ENCODE measurements at regions not wholly inside any gene's neighbourhood (a gene's known extent, or its start where the extent isn't known, plus 50 kb on each side); places are given as distances from the start of the nearest gene placed in this dataset.
A peak's percentile ranks its signal among the peaks of the same experiment; 100 is the strongest.

GRCh38 chr3:95399585-95399984 lies 1336.7 kb downstream of the NSUN3 start:
- intact Hi-C loops (cut with DNase I): no loop called here

GRCh38 chr3:95401693-95402092 lies 1338.8 kb downstream of the NSUN3 start:
- no peak for ATAC-seq
- DNase-seq (ENCODE audit: missing footprints): no peak
- intact Hi-C loops (cut with DNase I): no loop called here

More at GRCh38 chr3:95399585-95399984, 1336.7 kb downstream of the NSUN3 start:
- no peak for ATAC-seq
- DNase-seq (ENCODE audit: missing footprints): no peak

GRCh38 chr3:95407709-95408463 lies 1345.0 kb downstream of the NSUN3 start:
- ATAC-seq (no peak), DNase-seq (ENCODE audit: missing footprints) (no peak)
- intact Hi-C loops (cut with DNase I): no loop called here

GRCh38 chr3:95408464-95408862 lies 1345.6 kb downstream of the NSUN3 start:
- ATAC-seq (no peak), DNase-seq (ENCODE audit: missing footprints) (no peak)
- intact Hi-C loops (cut with DNase I): no loop called here

GRCh38 chr3:95418251-95418650 lies 1355.4 kb downstream of the NSUN3 start:
- ATAC-seq (no peak), DNase-seq (ENCODE audit: missing footprints) (no peak)
- intact Hi-C loops (cut with DNase I): no loop called here

GRCh38 chr3:95424279-95424678 lies 1361.4 kb downstream of the NSUN3 start:
- ATAC-seq (no peak), DNase-seq (ENCODE audit: missing footprints) (no peak)
- intact Hi-C loops (cut with DNase I): no loop called here

GRCh38 chr3:95434491-95434890 lies 1371.6 kb downstream of the NSUN3 start:
- DNase-seq (ENCODE audit: missing footprints): no peak
- no peak for ATAC-seq
- intact Hi-C loops (cut with DNase I): no loop called here

- DNase-seq (ENCODE audit: missing footprints): no peak
- intact Hi-C loops (cut with DNase I): no loop called here
- ATAC-seq: no peak
Measured at GRCh38 chr3:95437409-95437808, 1374.5 kb downstream of the NSUN3 start.

- intact Hi-C loops (cut with DNase I): no loop called here
- DNase-seq (ENCODE audit: missing footprints): no peak
- no peak for ATAC-seq
Measured at GRCh38 chr3:95438274-95438673, 1375.4 kb downstream of the NSUN3 start.

- ATAC-seq (no peak), DNase-seq (ENCODE audit: missing footprints) (no peak)
- intact Hi-C loops (cut with DNase I): no loop called here
Measured at GRCh38 chr3:95442766-95443165, 1371.6 kb upstream of the EPHA6 start.

GRCh38 chr3:95449841-95450240 lies 1364.6 kb upstream of the EPHA6 start:
- no peak for DNase-seq (ENCODE audit: missing footprints)
- no peak for ATAC-seq
- intact Hi-C loops (cut with DNase I): no loop called here

GRCh38 chr3:95453242-95453641 lies 1361.2 kb upstream of the EPHA6 start:
- intact Hi-C loops (cut with DNase I): no loop called here
- DNase-seq (ENCODE audit: missing footprints): no peak
- no peak for ATAC-seq

- intact Hi-C loops (cut with DNase I): no loop called here
- DNase-seq (ENCODE audit: missing footprints) (no peak), ATAC-seq (no peak)
Measured at GRCh38 chr3:95456835-95457234, 1357.6 kb upstream of the EPHA6 start.

GRCh38 chr3:95459706-95460105 lies 1354.7 kb upstream of the EPHA6 start:
- DNase-seq (ENCODE audit: missing footprints) (no peak), ATAC-seq (peak; percentile 46)
- intact Hi-C loops (cut with DNase I): no loop called here

GRCh38 chr3:95460274-95460673 lies 1354.1 kb upstream of the EPHA6 start:
- peak; percentile 96 for ATAC-seq
- intact Hi-C loops (cut with DNase I): no loop called here
- no peak for DNase-seq (ENCODE audit: missing footprints)

GRCh38 chr3:95462161-95462560 lies 1352.2 kb upstream of the EPHA6 start:
- no peak for ATAC-seq
- intact Hi-C loops (cut with DNase I): no loop called here

GRCh38 chr3:95464346-95464745 lies 1350.0 kb upstream of the EPHA6 start:
- intact Hi-C loops (cut with DNase I): no loop called here
- DNase-seq (ENCODE audit: missing footprints): no peak

More at GRCh38 chr3:95462161-95462560, 1352.2 kb upstream of the EPHA6 start:
- no peak for DNase-seq (ENCODE audit: missing footprints)

GRCh38 chr3:95468331-95468730 lies 1346.1 kb upstream of the EPHA6 start:
- DNase-seq (ENCODE audit: missing footprints) (no peak), ATAC-seq (no peak)
- intact Hi-C loops (cut with DNase I): no loop called here

More at GRCh38 chr3:95464346-95464745, 1350.0 kb upstream of the EPHA6 start:
- no peak for ATAC-seq

GRCh38 chr3:95474338-95474737 lies 1340.1 kb upstream of the EPHA6 start:
- no peak for ATAC-seq
- intact Hi-C loops (cut with DNase I): no loop called here
- no peak for DNase-seq (ENCODE audit: missing footprints)

GRCh38 chr3:95476534-95476933 lies 1337.9 kb upstream of the EPHA6 start:
- DNase-seq (ENCODE audit: missing footprints) (no peak), ATAC-seq (no peak)
- intact Hi-C loops (cut with DNase I): no loop called here

- DNase-seq (ENCODE audit: missing footprints): no peak
- intact Hi-C loops (cut with DNase I): no loop called here
- no peak for ATAC-seq
Measured at GRCh38 chr3:95506174-95506573, 1308.2 kb upstream of the EPHA6 start.
